ENCODE measurements at regions not wholly inside any gene's neighbourhood (a gene's known extent, or its start where the extent isn't known, plus 50 kb on each side); places are given as distances from the start of the nearest gene placed in this dataset.

DNA sequence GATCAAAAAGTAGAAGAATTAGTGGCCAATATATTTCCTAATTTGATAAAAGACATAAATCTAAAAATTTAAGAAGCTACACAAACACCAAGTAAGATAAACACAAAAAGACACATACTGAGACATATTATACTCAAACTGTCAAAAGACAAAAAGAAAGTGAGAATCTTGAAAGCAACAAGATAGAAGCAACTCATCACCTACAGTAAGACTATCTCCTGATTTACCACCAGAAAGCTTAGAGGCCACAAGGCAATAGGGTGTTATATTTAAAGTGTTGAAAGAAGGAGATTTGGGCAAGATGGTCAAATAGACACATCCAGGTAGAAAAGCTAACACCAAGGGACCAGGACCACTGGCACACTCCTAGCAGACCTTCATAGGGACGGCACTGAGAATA is 79.4 kb downstream of the ITM2A start (continued):
- TF ChIP-seq, protein P1, sequence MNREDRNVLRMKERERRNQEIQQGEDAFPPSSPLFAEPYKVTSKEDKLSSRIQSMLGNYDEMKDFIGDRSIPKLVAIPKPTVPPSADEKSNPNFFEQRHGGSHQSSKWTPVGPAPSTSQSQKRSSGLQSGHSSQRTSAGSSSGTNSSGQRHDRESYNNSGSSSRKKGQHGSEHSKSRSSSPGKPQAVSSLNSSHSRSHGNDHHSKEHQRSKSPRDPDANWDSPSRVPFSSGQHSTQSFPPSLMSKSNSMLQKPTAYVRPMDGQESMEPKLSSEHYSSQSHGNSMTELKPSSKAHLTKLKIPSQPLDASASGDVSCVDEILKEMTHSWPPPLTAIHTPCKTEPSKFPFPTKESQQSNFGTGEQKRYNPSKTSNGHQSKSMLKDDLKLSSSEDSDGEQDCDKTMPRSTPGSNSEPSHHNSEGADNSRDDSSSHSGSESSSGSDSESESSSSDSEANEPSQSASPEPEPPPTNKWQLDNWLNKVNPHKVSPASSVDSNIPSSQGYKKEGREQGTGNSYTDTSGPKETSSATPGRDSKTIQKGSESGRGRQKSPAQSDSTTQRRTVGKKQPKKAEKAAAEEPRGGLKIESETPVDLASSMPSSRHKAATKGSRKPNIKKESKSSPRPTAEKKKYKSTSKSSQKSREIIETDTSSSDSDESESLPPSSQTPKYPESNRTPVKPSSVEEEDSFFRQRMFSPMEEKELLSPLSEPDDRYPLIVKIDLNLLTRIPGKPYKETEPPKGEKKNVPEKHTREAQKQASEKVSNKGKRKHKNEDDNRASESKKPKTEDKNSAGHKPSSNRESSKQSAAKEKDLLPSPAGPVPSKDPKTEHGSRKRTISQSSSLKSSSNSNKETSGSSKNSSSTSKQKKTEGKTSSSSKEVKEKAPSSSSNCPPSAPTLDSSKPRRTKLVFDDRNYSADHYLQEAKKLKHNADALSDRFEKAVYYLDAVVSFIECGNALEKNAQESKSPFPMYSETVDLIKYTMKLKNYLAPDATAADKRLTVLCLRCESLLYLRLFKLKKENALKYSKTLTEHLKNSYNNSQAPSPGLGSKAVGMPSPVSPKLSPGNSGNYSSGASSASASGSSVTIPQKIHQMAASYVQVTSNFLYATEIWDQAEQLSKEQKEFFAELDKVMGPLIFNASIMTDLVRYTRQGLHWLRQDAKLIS (CRISPR knock-in tag; IDR thresholded peaks at IDR 0.05) = no peak
- TF ChIP-seq ZNF576 (CRISPR knock-in tag; IDR thresholded peaks at IDR 0.05) (no peak), ATF6 (CRISPR knock-in tag; conservative IDR thresholded peaks at IDR 0.05) (no peak), DMAP1 (CRISPR knock-in tag; IDR thresholded peaks at IDR 0.05) (no peak), ZNF678 (CRISPR knock-in tag; IDR thresholded peaks at IDR 0.05) (no peak)

- H3K27ac ChIP-seq (ENCODE audit: extremely low read length, insufficient read depth, low read length) = no peak overlapping the region
- FAIRE-seq (no peak), DNase-seq (ENCODE audit: low spot score) (no peak), ATAC-seq (no peak)
- no peak overlapping the region for H3K4me3 ChIP-seq (replicated peaks in 1 of 3; ENCODE audit: insufficient read depth in 1 of 3, low read depth in 2 of 3, low read length in 3 of 3)
- H3K4me2 ChIP-seq (ENCODE audit: low read depth, low read length) = no peak overlapping the region
- H3K27me3 ChIP-seq (ENCODE audit: control insufficient read depth in 1 of 2, insufficient read depth in 2 of 2, low read length in 2 of 2) = no peaks in the 10 kb centered on the region
- ChIA-PET POLR2A (no interaction called here), CTCF (ENCODE audit: low intra/inter-chr PET ratio, low total read pairs) (no interaction called here)
- no peak overlapping the region for H3K9ac ChIP-seq (ENCODE audit: insufficient read depth, low read depth, low read length)
- H2AFZ ChIP-seq (ENCODE audit: low read length) = no peak overlapping the region
- TF ChIP-seq ZNF564 (CRISPR knock-in tag; IDR thresholded peaks at IDR 0.05) (no peak), RARA (CRISPR knock-in tag; IDR thresholded peaks at IDR 0.05) (no peak), ADNP (CRISPR knock-in tag; IDR thresholded peaks at IDR 0.05) (no peak)
- no peaks in the 10 kb centered on the region for H3K36me3 ChIP-seq (replicated peaks in 1 of 2; ENCODE audit: control insufficient read depth in 1 of 2, insufficient read depth in 2 of 2, low read length in 2 of 2)
- no TSS peak for BruUV-seq (replicated peaks)
- in situ Hi-C loops (cut with HindIII; ENCODE audit: extremely low pct_ligation_motif_present, low pct_unique_long_range_greater_than_20kb) = no loop called here
- intact Hi-C loops (cut with micrococcal nuclease; ENCODE audit: unreplicated experiment) = no loop called here
- H3K79me2 ChIP-seq (ENCODE audit: insufficient read depth, low read length) = no peaks in the 10 kb centered on the region
- H4K20me1 ChIP-seq (ENCODE audit: insufficient read depth, low read length) = no peaks in the 10 kb centered on the region
- peaks cover 6% of the 10 kb centered on the region; the same call in 1 of the 2 replicates for H3K9me3 ChIP-seq (ENCODE audit: low read length)
- H3K4me1 ChIP-seq (ENCODE audit: insufficient read depth, low read length) = no peaks in the 10 kb centered on the region
- 20% methylated on average over 1 of the region's 1 CpG for WGBS (ENCODE audit: low lambda C conversion rate)
Observed at GRCh38 chrX:79281775-79282174, 85.4 kb downstream of the ITM2A start.

Data from HepG2 (cell line).